ENCODE measurements at regions not wholly inside any gene's neighbourhood (a gene's known extent, or its start where the extent isn't known, plus 50 kb on each side); places are given as distances from the start of the nearest gene placed in this dataset.

DNA sequence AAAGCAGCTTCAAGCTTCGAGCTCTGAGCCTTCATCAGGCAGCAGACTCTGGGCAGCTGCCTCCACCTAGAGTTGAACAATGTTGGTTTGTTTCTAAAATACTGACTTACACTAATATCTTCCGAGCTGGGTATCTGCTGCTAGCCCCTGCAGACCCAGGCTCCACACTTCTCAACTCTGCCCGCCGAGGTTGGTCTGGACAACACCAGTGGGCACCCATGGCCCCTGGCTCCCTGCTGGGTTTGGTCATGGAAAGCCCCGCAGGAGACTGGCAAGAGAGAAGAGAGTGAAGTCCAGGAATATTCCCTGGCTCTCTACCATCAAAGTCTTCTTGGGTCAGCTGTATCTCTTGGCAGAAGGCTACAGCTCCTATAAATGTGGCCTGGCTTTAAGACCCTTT lies 214.2 kb upstream of the TMEM132C start:
- intact Hi-C loops (cut with DNase I; ENCODE audit: low total_unique reads) = no loop called here
- Histone ChIP-seq H3K36me3 (no peaks in the 10 kb centered on the region), H3K4me1 (no peaks in the 10 kb centered on the region), H3K9me3 (peaks cover 0 to 2% (median 0%) of the 10 kb centered on the region in 8 donors), H3K27ac (no peak overlapping the region), H3K4me3 (no peak overlapping the region), H3K27me3 (replicated peaks in 1 of 7) (no peaks in the 10 kb centered on the region)
- DNase-seq = no peak
- TF ChIP-seq, protein P1, sequence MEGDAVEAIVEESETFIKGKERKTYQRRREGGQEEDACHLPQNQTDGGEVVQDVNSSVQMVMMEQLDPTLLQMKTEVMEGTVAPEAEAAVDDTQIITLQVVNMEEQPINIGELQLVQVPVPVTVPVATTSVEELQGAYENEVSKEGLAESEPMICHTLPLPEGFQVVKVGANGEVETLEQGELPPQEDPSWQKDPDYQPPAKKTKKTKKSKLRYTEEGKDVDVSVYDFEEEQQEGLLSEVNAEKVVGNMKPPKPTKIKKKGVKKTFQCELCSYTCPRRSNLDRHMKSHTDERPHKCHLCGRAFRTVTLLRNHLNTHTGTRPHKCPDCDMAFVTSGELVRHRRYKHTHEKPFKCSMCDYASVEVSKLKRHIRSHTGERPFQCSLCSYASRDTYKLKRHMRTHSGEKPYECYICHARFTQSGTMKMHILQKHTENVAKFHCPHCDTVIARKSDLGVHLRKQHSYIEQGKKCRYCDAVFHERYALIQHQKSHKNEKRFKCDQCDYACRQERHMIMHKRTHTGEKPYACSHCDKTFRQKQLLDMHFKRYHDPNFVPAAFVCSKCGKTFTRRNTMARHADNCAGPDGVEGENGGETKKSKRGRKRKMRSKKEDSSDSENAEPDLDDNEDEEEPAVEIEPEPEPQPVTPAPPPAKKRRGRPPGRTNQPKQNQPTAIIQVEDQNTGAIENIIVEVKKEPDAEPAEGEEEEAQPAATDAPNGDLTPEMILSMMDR (IDR thresholded peaks at IDR 0.05 in 8 of 11, conservative IDR thresholded peaks at IDR 0.05 in 3 of 11) = no peak
- no peak for TF ChIP-seq POLR2A (IDR thresholded peaks at IDR 0.05)
- TF ChIP-seq POLR2AphosphoS5 (IDR thresholded peaks at IDR 0.05) = no peak
- 77 to 87% (median 83%) methylated on average over 5 of the region's 5 CpGs for WGBS, 5 donors

DNA sequence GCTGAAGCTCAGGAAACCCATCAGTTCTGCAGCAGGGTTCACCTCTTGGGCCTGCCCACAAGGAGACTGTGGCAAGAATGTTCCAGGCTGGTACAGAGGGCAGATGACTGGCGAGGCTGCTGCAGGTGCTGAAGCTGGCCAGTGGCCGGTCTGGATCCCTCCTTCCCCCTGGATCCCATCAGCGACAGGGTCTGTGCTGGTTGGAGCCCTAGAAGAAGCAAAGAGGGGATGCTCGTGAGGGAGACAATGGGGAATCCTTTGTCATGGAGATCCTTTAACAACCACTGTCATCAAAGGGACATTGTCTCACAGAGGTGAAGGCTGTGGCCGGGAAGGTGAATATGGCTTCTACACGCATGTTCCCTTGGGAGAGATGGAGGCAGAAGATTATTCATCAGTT lies 211.4 kb upstream of the TMEM132C start:
- no peak for DNase-seq
- H3K27me3 ChIP-seq (replicated peaks in 1 of 7) = no peaks in the 10 kb centered on the region
- intact Hi-C loops (cut with DNase I; ENCODE audit: low total_unique reads) = no loop called here
- TF ChIP-seq, protein P1 (IDR thresholded peaks at IDR 0.05 in 8 of 11, conservative IDR thresholded peaks at IDR 0.05 in 3 of 11) = no peak
- TF ChIP-seq POLR2A (IDR thresholded peaks at IDR 0.05) (no peak), POLR2AphosphoS5 (IDR thresholded peaks at IDR 0.05) (no peak)
- H3K4me3 ChIP-seq = no peak overlapping the region
- H3K4me1 ChIP-seq = no peaks in the 10 kb centered on the region
- WGBS, 5 donors = 68 to 86% (median 75%) methylated on average over 4 to 6 of the region's 6 CpGs
- H3K27ac ChIP-seq = no peak overlapping the region
- peaks cover 0 to 2% (median 0%) of the 10 kb centered on the region in 8 donors for H3K9me3 ChIP-seq
- H3K36me3 ChIP-seq = no peaks in the 10 kb centered on the region

DNA sequence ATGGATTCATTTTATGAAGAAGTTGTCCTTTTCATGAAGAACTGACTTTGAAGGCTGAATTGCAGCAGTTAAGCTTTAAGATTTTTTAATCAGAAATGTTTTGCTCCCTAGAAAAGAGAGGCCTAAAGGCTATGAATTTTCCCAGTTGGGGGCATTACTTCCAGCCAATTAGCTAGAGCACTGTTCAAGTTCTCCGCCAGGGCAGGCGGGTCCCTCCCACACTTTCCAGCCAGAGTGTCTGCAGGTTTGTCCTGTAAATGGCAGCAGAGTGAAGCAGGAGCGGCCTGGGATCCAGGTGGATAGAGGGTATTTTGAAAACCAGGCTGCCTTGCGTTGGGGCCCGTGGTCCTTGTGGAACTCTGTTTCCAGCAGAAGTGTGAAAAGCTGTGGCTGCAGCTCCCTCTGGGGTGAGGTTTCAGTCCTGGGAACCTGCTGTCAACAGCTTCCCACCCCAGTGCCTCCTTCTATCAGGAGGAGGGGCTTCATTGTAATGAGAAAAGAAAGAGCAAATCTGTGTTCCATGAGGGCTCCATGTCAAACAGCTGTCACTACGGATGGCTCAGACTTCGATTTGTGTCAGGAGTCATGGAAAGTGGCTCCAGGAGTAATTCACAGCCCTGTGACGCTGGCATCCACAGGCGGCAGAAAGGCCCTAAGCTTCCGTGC lies 210.7 kb upstream of the TMEM132C start:
- no peaks in the 10 kb centered on the region for H3K4me1 ChIP-seq
- TF ChIP-seq POLR2AphosphoS5 (IDR thresholded peaks at IDR 0.05) = no peak
- TF ChIP-seq, protein P1 (IDR thresholded peaks at IDR 0.05 in 8 of 11, conservative IDR thresholded peaks at IDR 0.05 in 3 of 11) = no peak
- no peak for TF ChIP-seq POLR2A (IDR thresholded peaks at IDR 0.05)
- 67 to 81% (median 74%) methylated on average over 10 of the region's 10 CpGs for WGBS, 5 donors
- DNase-seq = no peak
- H3K9me3 ChIP-seq = peaks cover 0 to 2% (median 0%) of the 10 kb centered on the region in 8 donors
- H3K27me3 ChIP-seq (replicated peaks in 1 of 7) = no peaks in the 10 kb centered on the region
- H3K27ac ChIP-seq = peak overlapping the region in 1 of 8 donors; percentile 53
- H3K36me3 ChIP-seq = no peaks in the 10 kb centered on the region
- no peak overlapping the region for H3K4me3 ChIP-seq
- intact Hi-C loops (cut with DNase I; ENCODE audit: low total_unique reads) = no loop called here

DNA sequence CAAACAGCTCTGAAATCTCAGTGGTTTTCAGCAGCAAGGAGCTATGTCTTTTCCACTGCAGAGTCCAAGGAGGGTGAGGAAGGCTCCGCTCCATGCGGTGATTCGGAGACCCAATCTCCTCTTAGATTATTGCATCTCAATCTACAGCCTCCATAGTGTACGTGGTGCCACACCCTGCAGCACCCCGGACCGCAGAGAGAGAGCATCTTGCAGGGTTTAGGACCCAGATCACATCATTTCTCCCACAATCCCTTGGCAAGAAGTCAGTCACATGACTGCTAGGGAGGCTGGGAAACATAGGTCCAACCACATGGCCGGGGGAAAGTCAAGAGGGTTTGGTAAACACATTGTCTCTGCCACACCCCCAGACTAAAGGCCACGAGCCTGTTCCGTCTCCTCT lies 209.4 kb upstream of the TMEM132C start:
- DNase-seq = no peak
- no peaks in the 10 kb centered on the region for H3K4me1 ChIP-seq
- no peak for TF ChIP-seq POLR2A (IDR thresholded peaks at IDR 0.05)
- TF ChIP-seq POLR2AphosphoS5 (IDR thresholded peaks at IDR 0.05) = no peak
- TF ChIP-seq, protein P1 (IDR thresholded peaks at IDR 0.05 in 8 of 11, conservative IDR thresholded peaks at IDR 0.05 in 3 of 11) = no peak
- H3K9me3 ChIP-seq = peaks cover 0 to 2% (median 0%) of the 10 kb centered on the region in 8 donors
- H3K27ac ChIP-seq = peak overlapping the region in 1 of 8 donors; percentile 8
- 86 to 92% (median 88%) methylated on average over 9 of the region's 9 CpGs for WGBS, 5 donors
- intact Hi-C loops (cut with DNase I; ENCODE audit: low total_unique reads) = no loop called here
- H3K27me3 ChIP-seq (replicated peaks in 1 of 7) = no peaks in the 10 kb centered on the region
- H3K4me3 ChIP-seq = no peak overlapping the region
- no peaks in the 10 kb centered on the region for H3K36me3 ChIP-seq
